GM23338 (cell line): ENCODE measurements at regions not wholly inside any gene's neighbourhood (a gene's known extent, or its start where the extent isn't known, plus 50 kb on each side); places are given as distances from the start of the nearest gene placed in this dataset.

Source experiments
- CREB1 ChIP-seq: fragments of 250-450 bp; sonication (Bioruptor Pico); IDR thresholded peaks from 2 replicates; pipeline ENCODE4 v1.5.0; 2020; ENCODE audit warnings: low read depth, mild to moderate bottlenecking, moderate library complexity
- CTCF ChIP-seq, 2 experiments: fragments of 200-600 bp in 1 of 2; sonication (generic) in 1 of 2; conservative IDR thresholded peaks; 2 replicates each; pipeline versions ENCODE4 v1.5.1 to v1.6.1; 2016 to 2017; ENCODE audit warnings: antibody characterized with exemption in 2 of 2, low read depth in 2 of 2, mild to moderate bottlenecking in 2 of 2, moderate library complexity in 1 of 2
- EZH2 ChIP-seq: fragments of 200-600 bp; sonication (generic); IDR thresholded peaks from one replicate; pipeline ENCODE4 v1.8.0; 2017; ENCODE audit warnings: antibody characterized with exemption, mild to moderate bottlenecking, low read depth; ENCODE audit not compliant: unreplicated experiment
- EZH2phosphoT487 ChIP-seq: fragments of 200-600 bp; sonication (generic); IDR thresholded peaks from one replicate; pipeline ENCODE4 v1.8.1; 2018; ENCODE audit warnings: antibody characterized with exemption; ENCODE audit not compliant: unreplicated experiment
- JUNB ChIP-seq: IDR thresholded peaks from one replicate; pipeline ENCODE4 v1.6.1; 2016; ENCODE audit warnings: antibody characterized with exemption; ENCODE audit not compliant: unreplicated experiment
- NANOG ChIP-seq: IDR thresholded peaks from 2 replicates; pipeline ENCODE4 v1.6.1; 2016; ENCODE audit warnings: antibody characterized with exemption, borderline replicate concordance
- POLR2AphosphoS5 ChIP-seq: IDR thresholded peaks from 2 replicates; pipeline ENCODE4 v1.6.1; 2016; ENCODE audit warnings: antibody characterized with exemption, low read depth
- REST ChIP-seq: IDR thresholded peaks from one replicate; pipeline ENCODE4 v1.6.1; 2018; ENCODE audit warnings: antibody characterized with exemption; ENCODE audit not compliant: unreplicated experiment
- STAT1 ChIP-seq: IDR thresholded peaks from one replicate; pipeline ENCODE4 v1.6.1; 2016; ENCODE audit warnings: antibody characterized with exemption; ENCODE audit not compliant: unreplicated experiment
- ZNF114 ChIP-seq: fragments of 250-450 bp; sonication (Bioruptor Pico); IDR thresholded peaks from 2 replicates; pipeline ENCODE4 v1.5.0; 2020; ENCODE audit warnings: mild to moderate bottlenecking, moderate library complexity
- ZNF331 ChIP-seq: fragments of 250-450 bp; sonication (Bioruptor Pico); IDR thresholded peaks from 2 replicates; pipeline ENCODE4 v1.5.0; 2020; ENCODE audit warnings: low read depth, mild to moderate bottlenecking, moderate library complexity
- ZNF462 ChIP-seq: fragments of 250-450 bp; sonication (Bioruptor Pico); IDR thresholded peaks from 2 replicates; pipeline ENCODE4 v1.5.0; 2020; ENCODE audit warnings: mild to moderate bottlenecking, moderate library complexity
- TF ChIP-seq, protein P1 (sequence below): IDR thresholded peaks from 2 replicates; pipeline ENCODE4 v1.6.1; 2016; ENCODE audit warnings: antibody characterized with exemption

- TF ChIP-seq CTCF (conservative IDR thresholded peaks at IDR 0.05; ENCODE audit: low read depth in 2 of 2): no peak
- no peak for TF ChIP-seq ZNF114 (CRISPR knock-in tag)
- no peak for TF ChIP-seq POLR2AphosphoS5
- TF ChIP-seq JUNB: no peak
- TF ChIP-seq EZH2: no peak
- no peak for TF ChIP-seq REST
- no peak for TF ChIP-seq EZH2phosphoT487
- no peak for TF ChIP-seq CREB1
- TF ChIP-seq, protein P1, sequence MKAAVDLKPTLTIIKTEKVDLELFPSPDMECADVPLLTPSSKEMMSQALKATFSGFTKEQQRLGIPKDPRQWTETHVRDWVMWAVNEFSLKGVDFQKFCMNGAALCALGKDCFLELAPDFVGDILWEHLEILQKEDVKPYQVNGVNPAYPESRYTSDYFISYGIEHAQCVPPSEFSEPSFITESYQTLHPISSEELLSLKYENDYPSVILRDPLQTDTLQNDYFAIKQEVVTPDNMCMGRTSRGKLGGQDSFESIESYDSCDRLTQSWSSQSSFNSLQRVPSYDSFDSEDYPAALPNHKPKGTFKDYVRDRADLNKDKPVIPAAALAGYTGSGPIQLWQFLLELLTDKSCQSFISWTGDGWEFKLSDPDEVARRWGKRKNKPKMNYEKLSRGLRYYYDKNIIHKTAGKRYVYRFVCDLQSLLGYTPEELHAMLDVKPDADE: no peak
- TF ChIP-seq STAT1: no peak
- no peak for TF ChIP-seq NANOG
- no peak for TF ChIP-seq ZNF462 (CRISPR knock-in tag)
- no peak for TF ChIP-seq ZNF331 (CRISPR knock-in tag)
Measured at GRCh38 chrX:18032486-18033221, 171.6 kb upstream of the RAI2 start.
